LNCaP clone FGC (cell line): ENCODE measurements at regions not wholly inside any gene's neighbourhood (a gene's known extent, or its start where the extent isn't known, plus 50 kb on each side); places are given as distances from the start of the nearest gene placed in this dataset.

Experiments used
- DNase-seq: peaks from one replicate; pipeline ENCODE4 v3.0.0-alpha.2; 2011; ENCODE audit warnings: low read depth
- H3K4me3 ChIP-seq: 2 replicates; pipeline ENCODE4 v1.5.1; 2011; ENCODE audit warnings: mild to moderate bottlenecking, low read depth, low read length, control low read depth
- CTCF ChIP-seq: IDR thresholded peaks from 2 replicates; pipeline ENCODE4 v1.5.1; 2012; ENCODE audit warnings: mild to moderate bottlenecking; ENCODE audit not compliant: control insufficient read depth, insufficient read depth; ENCODE audit errors: extremely low read depth

GRCh38 chr5:57724836-57725235 lies 242.2 kb upstream of the ACTBL2 start:
- H3K4me3 ChIP-seq: no peak overlapping the region
- DNase-seq: no peak
- TF ChIP-seq CTCF: no peak

- no peak for DNase-seq
- TF ChIP-seq CTCF: no peak
- H3K4me3 ChIP-seq: no peak overlapping the region
Measured at GRCh38 chr5:57721226-57721625, 238.6 kb upstream of the ACTBL2 start.

- H3K4me3 ChIP-seq: no peak overlapping the region
- TF ChIP-seq CTCF: no peak
- no peak for DNase-seq
Measured at GRCh38 chr5:57720656-57721055, 238.0 kb upstream of the ACTBL2 start.

- no peak overlapping the region for H3K4me3 ChIP-seq
- TF ChIP-seq CTCF: no peak
- no peak for DNase-seq
Measured at GRCh38 chr5:57719216-57719615, 236.6 kb upstream of the ACTBL2 start.

GRCh38 chr5:57718155-57718554 lies 235.5 kb upstream of the ACTBL2 start:
- no peak for TF ChIP-seq CTCF
- no peak for DNase-seq
- H3K4me3 ChIP-seq: no peak overlapping the region

GRCh38 chr5:57717555-57717954 lies 234.9 kb upstream of the ACTBL2 start:
- no peak overlapping the region for H3K4me3 ChIP-seq
- no peak for DNase-seq
- TF ChIP-seq CTCF: no peak

GRCh38 chr5:57716661-57717060 lies 234.1 kb upstream of the ACTBL2 start:
- no peak for TF ChIP-seq CTCF
- DNase-seq: no peak

More at GRCh38 chr5:57716661-57717060, 234.1 kb upstream of the ACTBL2 start:
- H3K4me3 ChIP-seq: no peak overlapping the region
